PC-9 (cell line): ENCODE measurements at regions not wholly inside any gene's neighbourhood (a gene's known extent, or its start where the extent isn't known, plus 50 kb on each side); places are given as distances from the start of the nearest gene placed in this dataset.

ENCODE experiments used
- EZH2 ChIP-seq: fragments of 200-600 bp; sonication (generic); IDR thresholded peaks from 2 replicates; pipeline ENCODE4 v1.8.0; 2017; ENCODE audit warnings: antibody characterized with exemption, low read depth
- TF ChIP-seq, protein P1 (sequence below): fragments of 200-600 bp; sonication (generic); conservative IDR thresholded peaks from 2 replicates; pipeline ENCODE4 v1.6.1; 2017; ENCODE audit warnings: mixed run types, antibody characterized with exemption, mild to moderate bottlenecking, moderate library complexity

DNA sequence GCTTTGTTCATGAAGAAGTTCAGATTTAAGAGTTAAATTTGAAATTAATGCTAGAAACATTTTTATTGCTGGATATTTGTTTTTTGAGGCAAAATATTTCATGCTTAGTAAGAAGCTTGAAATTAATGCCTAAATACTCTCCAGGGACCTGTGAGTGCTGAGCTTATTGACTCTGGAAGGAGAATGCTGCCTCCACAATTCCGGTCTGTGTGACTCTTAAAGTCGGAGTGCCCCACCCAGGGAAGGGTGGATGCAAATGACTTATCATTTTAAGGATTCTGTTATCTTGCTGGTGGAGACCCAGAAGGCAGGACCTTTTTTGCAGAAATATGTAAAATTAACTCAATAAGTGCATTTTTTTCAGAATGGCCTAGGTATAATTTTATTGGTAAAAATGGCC, 143.8 kb upstream of the RXFP2 start:
- TF ChIP-seq, protein P1, sequence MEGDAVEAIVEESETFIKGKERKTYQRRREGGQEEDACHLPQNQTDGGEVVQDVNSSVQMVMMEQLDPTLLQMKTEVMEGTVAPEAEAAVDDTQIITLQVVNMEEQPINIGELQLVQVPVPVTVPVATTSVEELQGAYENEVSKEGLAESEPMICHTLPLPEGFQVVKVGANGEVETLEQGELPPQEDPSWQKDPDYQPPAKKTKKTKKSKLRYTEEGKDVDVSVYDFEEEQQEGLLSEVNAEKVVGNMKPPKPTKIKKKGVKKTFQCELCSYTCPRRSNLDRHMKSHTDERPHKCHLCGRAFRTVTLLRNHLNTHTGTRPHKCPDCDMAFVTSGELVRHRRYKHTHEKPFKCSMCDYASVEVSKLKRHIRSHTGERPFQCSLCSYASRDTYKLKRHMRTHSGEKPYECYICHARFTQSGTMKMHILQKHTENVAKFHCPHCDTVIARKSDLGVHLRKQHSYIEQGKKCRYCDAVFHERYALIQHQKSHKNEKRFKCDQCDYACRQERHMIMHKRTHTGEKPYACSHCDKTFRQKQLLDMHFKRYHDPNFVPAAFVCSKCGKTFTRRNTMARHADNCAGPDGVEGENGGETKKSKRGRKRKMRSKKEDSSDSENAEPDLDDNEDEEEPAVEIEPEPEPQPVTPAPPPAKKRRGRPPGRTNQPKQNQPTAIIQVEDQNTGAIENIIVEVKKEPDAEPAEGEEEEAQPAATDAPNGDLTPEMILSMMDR, result no peak
- TF ChIP-seq EZH2, result no peak
